ENCODE measurements at regions not wholly inside any gene's neighbourhood (a gene's known extent, or its start where the extent isn't known, plus 50 kb on each side); places are given as distances from the start of the nearest gene placed in this dataset.

GRCh38 chr4:80135702-80136058 is 61.6 kb upstream of the PRDM8 start:
- TF ChIP-seq EP300 (IDR thresholded peaks at IDR 0.05) = no peak
- no peak for TF ChIP-seq POLR2A (IDR thresholded peaks at IDR 0.05)
- TF ChIP-seq CTCF (IDR thresholded peaks at IDR 0.05) = no peak
- Histone ChIP-seq H3K4me1 (no peaks in the 10 kb centered on the region), H3K36me3 (no peaks in the 10 kb centered on the region), H3K4me3 (no peak overlapping the region), H3K27me3 (no peaks in the 10 kb centered on the region), H3K9me3 (no peaks in the 10 kb centered on the region), H3K27ac (no peak overlapping the region)
- no peak for DNase-seq (ENCODE audit: low spot score in 2 of 2)

GRCh38 chr4:80134936-80135701 is 62.1 kb upstream of the ANTXR2 start:
- no peak for TF ChIP-seq CTCF (IDR thresholded peaks at IDR 0.05)
- no peak for TF ChIP-seq EP300 (IDR thresholded peaks at IDR 0.05)
- TF ChIP-seq POLR2A (IDR thresholded peaks at IDR 0.05) = no peak
- no peak overlapping the region for H3K4me3 ChIP-seq
- WGBS, 2 donors = 88 to 89% methylated on average over 8 of the region's 8 CpGs

GRCh38 chr4:80133240-80133783 is 60.3 kb upstream of the ANTXR2 start:
- 92 to 95% methylated on average over 9 of the region's 9 CpGs for WGBS, 2 donors

More at GRCh38 chr4:80134936-80135701, 62.1 kb upstream of the ANTXR2 start:
- DNase-seq (ENCODE audit: low spot score in 2 of 2) = no peak
- Histone ChIP-seq H3K27ac (no peak overlapping the region), H3K27me3 (no peaks in the 10 kb centered on the region), H3K9me3 (no peaks in the 10 kb centered on the region), H3K36me3 (no peaks in the 10 kb centered on the region), H3K4me1 (no peaks in the 10 kb centered on the region)

GRCh38 chr4:80129785-80130184 is 56.8 kb upstream of the ANTXR2 start:
- no peak for DNase-seq (ENCODE audit: low spot score in 2 of 2)

More at GRCh38 chr4:80133240-80133783, 60.3 kb upstream of the ANTXR2 start:
- Histone ChIP-seq H3K9me3 (no peaks in the 10 kb centered on the region), H3K27ac (no peak overlapping the region), H3K36me3 (no peaks in the 10 kb centered on the region), H3K4me3 (no peak overlapping the region), H3K4me1 (no peaks in the 10 kb centered on the region), H3K27me3 (no peaks in the 10 kb centered on the region)
- DNase-seq (ENCODE audit: low spot score in 2 of 2) = no peak
- TF ChIP-seq EP300 (IDR thresholded peaks at IDR 0.05) = no peak
- TF ChIP-seq POLR2A (IDR thresholded peaks at IDR 0.05) = no peak
- no peak for TF ChIP-seq CTCF (IDR thresholded peaks at IDR 0.05)

More at GRCh38 chr4:80129785-80130184, 56.8 kb upstream of the ANTXR2 start:
- no peaks in the 10 kb centered on the region for H3K27me3 ChIP-seq
- H3K36me3 ChIP-seq = no peaks in the 10 kb centered on the region
- H3K4me3 ChIP-seq = no peak overlapping the region
- no peak overlapping the region for H3K27ac ChIP-seq
- TF ChIP-seq CTCF (IDR thresholded peaks at IDR 0.05) (no peak), POLR2A (IDR thresholded peaks at IDR 0.05) (no peak), EP300 (IDR thresholded peaks at IDR 0.05) (no peak)
- H3K9me3 ChIP-seq = no peaks in the 10 kb centered on the region
- H3K4me1 ChIP-seq = no peaks in the 10 kb centered on the region

Data from tibial nerve (tissue), 4 donors.